GM21786 (cell line): ENCODE measurements at regions not wholly inside any gene's neighbourhood (a gene's known extent, or its start where the extent isn't known, plus 50 kb on each side); places are given as distances from the start of the nearest gene placed in this dataset.

Source experiments
- ATAC-seq: cut with Tn5 transposase; IDR thresholded peaks from one replicate; pipeline ENCODE4 v1.9.1; 2021; ENCODE audit not compliant: unreplicated experiment

DNA sequence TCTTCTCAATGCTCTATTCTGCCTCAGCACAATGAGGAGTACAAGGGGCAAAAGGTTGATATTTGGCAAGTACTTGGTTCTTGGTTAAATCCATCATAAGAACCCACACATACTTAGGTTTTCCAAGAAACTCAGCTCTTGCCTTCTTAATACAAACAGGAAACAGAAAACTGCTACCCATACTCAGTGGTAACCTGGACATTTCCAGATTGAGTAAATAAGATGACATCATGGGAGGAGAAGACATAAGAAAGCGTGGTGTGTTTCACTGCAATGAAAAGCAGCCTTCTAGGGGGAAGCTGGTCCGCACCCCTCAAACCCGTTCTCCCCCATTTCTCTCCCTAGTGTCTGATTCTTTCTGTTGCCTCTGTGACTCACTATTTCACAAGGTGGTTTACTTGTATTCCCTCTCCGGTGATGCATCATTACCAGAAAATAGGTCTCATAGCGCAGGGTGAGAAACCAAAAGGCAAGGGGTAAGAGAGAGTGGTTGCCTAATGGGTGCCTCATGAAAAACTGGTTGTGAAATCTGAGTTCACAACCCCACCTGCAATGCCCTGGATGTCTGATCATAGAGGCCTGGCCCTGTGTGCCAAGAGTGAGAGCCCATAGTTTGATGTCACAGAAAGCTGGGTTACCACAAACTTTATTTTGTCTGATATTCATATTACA is 326.5 kb upstream of the TBX3 start:
- no peak for ATAC-seq

DNA sequence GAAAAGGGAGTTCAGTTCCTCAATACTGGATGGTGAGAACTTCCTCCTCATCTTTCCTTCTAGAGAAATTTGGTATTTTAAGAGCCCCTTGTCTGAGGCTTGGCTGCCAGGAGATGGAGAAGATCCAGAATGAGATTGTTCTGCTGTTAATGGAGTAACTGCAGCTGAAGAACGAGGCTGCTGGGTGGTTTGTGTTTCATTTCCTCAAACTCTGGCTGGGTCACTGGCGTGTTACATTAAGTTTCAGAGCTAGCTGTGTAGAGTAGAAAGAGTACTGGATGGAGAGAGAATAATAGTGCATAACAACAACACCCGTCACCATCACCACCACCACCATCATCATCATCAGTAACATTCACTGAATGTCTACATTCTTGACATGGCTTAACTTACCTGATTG is 325.0 kb upstream of the TBX3 start:
- peak; percentile 50 for ATAC-seq

DNA sequence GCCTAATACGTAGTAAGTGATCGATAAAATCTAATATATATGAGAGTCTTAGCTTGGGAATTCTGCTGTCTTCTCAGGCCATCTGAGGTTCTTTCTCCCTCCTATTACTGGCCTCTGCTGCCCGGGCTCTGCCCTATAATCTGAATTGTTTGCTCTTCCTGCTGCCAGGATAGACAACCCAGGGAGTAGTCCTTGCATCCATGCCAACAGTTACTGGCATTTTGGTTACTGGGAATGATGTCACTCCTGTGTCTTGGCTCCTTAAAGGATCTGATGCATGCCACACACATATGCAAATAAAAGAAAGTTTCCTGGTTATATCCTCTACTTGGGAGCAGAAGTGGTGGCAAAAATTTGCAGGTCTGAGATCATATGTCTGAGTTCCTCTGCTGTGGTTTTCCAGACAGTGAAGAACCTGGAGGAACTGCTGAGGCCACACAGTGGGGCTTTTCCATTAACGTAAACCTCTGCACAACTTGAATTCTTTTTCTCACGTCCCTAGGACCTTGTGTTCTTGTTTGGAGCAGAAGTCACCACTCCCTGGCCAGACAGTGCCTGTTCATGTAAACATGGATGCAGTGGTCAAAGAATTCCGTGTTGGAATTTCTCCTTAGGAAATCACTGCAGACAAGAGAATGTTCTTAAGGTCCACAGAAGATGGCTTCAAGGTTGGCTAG is 320.6 kb upstream of the TBX3 start:
- ATAC-seq = no peak

DNA sequence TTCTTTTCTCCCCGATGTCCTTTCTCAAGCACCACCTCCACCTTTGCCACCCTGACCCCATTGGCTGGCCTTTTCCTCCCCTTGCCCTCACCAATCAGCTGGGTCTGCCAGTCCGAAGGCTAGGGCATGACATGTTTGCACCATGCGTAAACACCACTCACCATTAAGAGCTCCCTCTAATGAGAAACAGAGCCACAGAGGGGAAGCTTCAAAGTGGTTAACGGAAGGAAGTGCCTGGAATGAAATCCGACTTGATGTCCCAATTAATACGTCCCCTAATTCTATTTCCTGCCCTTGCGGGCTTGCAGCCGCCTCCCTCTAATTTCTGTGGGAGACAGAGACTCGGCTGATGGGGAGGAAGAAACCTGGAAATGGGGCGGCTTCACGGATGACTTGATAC is 318.5 kb upstream of the TBX3 start:
- no peak for ATAC-seq

DNA sequence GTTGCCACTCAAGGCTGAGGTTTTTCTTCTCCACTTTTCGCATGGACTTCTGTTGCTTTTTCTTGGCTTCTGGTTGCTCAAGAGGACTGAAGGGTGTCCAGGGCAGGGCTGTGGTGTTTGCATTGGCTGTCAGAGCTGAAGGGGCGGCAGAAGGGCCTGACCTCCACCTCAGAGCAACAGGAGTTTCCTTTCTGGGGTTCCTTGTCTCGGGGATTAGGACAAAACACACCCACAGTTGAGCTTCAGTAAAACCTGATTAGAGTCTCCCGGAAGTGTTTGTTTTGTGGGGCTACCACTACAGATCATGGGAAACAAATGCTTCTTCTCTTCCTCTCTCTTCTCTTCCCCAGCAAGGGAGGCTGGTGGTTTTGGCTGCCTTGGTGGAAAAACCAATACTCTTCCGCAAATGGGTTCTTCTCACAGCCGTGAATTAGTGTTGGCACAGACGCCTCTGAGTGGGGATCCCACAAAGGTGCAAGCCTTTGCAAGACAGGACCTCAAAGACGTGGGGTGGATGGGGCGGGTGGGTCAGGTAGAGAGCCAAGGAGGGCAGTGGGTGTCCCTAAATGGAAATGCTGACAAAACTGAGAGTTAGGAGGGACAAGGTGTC is 317.7 kb upstream of the TBX3 start:
- ATAC-seq = no peak

DNA sequence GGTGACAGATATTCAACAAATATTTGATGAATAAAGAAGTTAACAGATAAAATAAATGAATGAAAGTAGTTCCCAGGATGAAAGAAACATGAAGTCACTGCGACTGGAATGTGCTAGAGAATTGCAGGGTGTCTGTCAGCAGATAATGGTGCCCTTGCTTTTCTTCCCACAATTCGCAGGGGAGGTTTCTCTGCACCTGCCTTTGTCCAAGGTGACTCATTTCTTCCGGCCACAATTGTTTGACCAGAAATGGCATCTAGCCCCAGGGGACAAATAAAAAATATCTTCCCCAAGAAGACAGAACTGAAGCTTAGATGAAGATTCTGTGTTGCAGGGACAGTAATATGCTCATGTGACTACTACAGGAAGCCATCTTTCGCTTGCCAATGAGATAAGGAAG is 316.1 kb upstream of the TBX3 start:
- ATAC-seq = no peak

DNA sequence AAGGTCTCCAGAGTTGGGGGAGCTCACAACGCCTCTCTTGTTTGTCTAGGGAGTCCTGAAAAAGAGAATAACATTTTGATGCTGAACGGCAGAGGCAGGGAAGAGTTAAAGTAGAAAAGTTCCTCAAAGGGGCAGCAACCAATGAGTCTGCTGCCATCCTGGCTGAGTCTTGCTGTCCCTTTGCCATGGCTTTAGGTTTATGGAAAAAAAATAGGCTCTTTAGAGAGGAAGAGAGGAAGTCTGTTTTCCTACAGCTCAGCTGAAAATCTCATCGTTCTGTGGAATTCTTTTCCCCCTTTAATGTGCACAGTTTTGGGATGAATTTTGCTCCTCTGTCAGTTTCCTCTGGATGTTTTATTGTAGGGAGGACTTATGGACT is 314.8 kb upstream of the TBX3 start:
- no peak for ATAC-seq

DNA sequence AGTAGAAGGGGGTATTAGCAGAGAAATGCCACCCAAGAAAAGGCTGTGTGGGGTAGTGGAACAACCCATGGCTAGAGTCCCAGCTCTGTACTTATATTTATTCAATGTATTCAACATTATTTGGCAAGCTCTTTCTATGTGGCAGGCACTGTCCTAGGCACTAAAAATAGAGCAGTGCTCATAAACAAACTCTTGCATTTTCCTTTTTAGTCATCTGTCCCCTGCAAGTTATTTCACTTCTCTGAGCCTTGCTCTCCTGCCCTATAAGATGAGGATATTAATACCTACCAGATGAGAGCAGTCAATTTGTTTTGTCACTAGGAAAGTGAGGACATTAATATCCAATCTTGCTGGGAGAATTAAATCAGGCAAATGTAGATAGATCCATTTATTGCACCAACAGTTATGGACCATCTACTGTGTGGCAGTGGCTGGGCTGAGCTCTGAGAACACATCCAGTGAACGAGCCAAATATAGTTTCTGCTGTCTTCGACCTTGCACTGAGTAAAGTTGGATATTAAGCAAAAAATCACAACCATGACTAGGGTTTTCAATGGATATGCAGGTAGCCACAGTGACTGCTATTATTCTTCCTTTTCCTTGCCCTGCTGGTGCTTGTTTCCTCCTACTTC is 314.3 kb upstream of the TBX3 start:
- no peak for ATAC-seq

DNA sequence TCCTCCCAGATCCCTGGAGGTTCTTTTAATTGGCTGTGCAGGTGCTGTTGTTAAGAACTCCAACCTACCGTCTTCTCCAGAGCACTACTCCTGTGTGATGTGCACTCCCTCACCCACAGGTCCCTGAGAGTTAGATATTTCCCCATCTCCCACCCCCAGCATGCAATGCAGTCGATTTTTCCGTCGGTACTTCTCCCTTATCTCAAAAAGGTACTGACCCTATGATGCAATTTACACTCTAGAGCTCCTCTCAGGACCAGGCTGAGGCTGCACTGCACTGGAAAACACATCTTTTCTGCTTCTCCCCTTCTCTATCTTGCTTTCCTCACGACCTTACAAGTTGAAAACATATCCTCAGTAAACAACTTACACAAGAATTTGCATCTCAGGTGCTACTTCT is 312.4 kb upstream of the TBX3 start:
- ATAC-seq = no peak

DNA sequence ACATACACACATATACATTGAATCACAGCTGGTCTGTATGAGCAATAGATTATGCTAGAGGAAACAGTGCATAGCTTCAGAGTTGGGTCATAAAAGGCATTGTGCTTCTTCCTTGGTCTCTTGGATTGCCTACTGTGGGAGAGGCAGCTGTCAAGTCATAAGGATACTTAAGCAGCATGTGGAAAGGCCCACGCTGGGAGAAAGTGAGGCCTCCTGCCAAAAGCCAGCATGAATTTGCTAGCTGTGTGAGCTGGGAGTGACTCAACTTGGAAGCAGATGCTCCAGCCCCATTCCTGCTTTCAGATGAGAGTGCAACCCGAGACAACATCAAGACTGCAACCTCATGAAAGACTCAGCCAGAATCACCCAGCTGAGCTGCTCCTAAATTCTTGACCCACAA is 311.9 kb upstream of the TBX3 start:
- no peak for ATAC-seq

DNA sequence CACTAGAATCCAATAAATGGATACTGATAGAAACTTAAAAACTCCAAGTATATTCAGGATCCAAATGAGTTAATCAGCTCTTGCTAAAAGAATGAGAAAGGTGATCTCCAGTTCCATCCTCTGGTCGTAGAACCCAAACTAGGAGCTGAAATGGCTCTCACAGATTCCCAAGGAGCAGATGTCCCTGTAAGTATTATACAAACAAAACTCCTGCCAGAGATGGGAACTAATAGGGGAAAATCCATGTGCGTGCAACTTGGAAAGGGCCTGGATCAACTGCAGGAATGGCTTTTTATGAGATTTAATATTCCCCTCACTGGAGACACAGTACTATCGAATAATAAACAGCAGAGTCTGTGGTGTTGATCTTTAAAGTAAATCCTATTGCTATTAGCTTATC is 309.2 kb upstream of the TBX3 start:
- ATAC-seq = no peak

DNA sequence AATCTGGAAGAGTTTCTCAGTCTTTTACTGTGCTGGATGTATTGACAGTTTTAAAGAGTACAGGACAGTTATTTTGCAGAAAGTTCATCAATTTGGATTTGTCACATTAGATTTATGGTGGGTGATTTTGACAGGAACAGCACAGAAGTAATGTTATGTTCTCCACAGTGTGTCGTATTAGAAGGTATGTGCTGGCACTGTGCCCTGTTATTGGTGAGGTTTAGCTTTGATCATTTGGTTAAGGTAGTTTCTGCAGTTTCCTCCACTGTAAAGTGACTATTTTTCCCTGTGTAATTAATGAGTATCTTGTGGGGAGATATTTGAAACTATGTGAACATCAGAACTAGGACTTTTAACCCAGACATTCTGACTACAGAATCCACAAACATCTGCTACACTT is 308.5 kb upstream of the TBX3 start:
- no peak for ATAC-seq

DNA sequence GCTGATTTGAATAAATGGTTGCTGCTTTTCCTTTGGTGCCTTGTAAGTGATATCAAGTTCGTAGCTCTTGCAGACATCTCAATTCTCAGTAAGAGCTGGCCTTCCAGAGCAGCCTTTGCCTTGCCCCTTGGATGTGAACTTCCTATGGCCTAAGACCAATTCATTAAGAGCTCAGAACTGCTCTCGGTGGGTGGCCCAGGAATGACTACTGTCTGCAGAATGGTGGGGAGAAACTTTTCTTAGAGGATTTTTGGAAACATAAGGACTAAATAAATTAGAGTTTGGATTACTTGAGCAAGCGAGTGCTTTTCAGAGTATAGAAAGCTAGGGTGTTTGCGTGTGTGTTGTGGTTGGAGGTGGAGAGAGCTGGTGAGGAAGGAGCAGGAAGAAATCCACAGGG is 306.4 kb upstream of the TBX3 start:
- ATAC-seq = no peak

DNA sequence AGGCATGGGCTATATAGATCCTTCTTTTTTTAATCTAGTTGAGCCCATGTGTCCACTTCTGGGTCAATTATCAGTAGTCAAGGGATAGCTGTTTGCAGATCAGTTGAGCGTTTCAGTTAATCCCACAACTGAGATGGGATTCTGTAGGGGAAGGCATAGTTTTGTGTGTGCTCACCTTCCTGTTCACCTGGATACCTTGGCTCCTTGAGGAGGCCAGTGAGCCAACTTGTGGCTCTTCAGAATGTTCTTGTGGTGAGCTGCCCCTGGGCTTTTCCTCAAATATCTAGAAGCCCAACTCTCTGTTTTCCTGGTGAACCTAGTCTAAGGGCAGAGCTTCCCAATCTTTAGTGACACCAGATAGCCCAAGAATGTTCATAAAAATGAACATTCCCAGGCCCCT is 302.9 kb upstream of the TBX3 start:
- no peak for ATAC-seq

DNA sequence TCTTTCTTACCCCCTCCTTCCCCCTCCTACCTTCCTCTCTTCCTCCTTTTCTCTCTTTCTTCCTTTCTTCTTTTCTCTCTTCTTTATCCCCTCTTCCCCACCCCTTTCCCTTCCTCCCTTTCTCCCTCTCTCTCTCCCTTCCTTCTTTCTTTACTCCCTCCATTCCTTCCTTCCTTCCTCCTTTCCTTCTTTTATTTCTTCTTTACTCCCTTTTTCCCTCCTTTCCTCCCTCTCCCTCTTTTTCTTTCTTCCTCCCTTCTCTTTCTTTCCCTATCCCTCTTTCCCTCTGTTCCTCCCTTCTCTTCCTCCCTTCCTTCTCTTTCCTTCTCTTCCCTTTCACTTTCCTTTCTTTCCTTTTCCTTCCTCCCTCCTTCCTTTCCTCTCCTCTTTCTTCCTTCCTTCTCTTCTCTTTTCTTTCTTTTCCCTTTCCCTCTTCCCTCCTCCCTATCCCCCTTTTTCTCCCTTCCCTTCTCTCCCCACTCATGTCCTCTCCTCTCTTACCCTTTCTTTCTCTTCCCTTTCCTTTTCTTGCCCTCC is 302.3 kb upstream of the TBX3 start:
- no peak for ATAC-seq

DNA sequence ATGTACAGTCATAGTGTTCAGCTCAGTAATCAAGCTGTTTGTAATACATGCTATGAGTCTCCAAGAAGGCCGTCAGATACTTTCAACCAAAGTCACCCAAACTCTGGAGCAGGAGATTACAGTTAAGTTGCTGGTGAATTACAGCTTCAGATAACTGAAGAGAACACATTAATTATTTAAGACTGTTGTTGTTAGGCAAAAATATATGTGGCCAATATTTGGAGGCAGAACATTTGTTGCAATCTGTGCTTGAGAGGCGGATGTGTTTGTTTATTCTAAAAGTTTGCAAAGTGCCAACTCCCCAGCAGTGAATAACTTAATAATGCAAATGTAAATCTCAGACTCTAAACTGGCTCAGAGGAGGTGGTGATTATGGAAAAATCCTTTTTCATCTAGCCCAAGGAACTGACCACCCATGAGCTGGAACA is 300.7 kb upstream of the TBX3 start:
- ATAC-seq = no peak

DNA sequence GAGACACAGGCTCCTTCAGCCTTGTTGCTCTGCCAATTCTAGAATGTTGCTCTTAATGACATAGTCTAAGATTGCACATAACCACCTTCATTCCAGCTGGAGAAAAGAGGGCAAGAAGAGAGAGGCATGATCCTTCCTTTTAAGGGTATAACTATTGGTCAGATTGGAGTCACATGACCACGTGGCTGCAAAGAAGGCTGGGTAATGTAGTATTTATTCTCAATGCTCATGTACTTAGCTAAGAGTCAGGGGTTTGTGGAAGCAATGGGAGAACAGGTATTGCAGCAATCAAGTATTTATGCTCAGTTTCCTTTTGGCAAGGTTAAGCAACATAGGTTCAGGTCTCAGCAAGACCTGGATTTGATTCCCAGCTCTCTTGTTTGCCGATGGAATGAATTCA is 298.8 kb upstream of the TBX3 start:
- ATAC-seq = no peak

DNA sequence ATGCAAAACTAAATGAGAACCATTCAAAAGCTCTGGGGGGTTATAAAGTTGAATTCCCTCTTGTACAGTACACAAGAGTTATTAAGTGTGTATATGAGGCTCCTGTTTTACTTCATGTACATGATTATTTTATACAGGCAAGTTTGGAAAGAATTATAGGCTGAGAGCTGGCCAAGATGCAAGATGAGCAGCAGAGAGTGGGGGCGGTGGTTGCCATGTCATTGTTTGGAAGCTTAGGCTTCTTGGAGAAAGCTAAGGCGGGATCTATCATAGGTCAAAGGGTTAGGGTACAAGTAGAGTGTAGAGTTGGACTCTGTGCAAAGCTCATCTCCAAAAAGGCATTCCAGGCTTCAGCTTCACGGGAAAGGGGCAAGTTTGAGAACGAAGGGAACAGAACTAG is 297.1 kb upstream of the TBX3 start:
- ATAC-seq = no peak

DNA sequence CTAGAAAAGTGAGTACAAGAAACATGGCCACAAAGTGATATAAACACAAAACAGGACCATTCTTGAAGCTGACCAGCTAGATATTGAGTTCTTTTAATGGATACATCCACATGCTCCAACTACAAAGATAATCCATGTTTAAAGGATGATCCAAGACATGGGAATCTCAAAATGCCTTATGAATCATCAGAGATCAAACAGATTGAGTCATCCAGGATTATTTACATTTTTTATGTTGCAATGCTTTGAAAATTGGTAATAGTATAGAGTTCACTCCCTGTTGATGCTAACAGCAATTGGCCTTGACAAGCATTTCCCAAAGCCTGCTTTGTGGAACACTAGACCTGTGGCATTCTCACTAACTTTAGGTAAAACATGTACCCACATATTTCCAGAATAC is 293.0 kb upstream of the TBX3 start:
- no peak for ATAC-seq

DNA sequence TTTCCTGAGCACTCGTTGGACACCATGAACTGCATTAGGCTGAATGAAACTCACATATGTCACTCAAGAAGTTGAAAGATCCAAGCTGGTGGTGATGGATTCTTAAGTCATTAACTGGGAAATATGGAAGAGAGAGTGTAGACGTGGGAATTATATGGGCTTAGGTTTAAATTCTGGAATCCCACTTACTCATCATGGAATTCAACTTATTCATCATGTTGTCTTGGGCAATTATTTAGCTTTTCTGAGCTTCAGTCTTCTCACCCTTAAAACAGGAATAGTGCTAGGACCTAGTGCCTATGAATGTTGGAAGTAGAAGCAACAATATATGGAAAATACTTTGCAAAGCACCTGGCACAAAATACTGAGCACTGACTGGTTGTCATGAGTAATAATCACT is 292.4 kb upstream of the TBX3 start:
- ATAC-seq = no peak

DNA sequence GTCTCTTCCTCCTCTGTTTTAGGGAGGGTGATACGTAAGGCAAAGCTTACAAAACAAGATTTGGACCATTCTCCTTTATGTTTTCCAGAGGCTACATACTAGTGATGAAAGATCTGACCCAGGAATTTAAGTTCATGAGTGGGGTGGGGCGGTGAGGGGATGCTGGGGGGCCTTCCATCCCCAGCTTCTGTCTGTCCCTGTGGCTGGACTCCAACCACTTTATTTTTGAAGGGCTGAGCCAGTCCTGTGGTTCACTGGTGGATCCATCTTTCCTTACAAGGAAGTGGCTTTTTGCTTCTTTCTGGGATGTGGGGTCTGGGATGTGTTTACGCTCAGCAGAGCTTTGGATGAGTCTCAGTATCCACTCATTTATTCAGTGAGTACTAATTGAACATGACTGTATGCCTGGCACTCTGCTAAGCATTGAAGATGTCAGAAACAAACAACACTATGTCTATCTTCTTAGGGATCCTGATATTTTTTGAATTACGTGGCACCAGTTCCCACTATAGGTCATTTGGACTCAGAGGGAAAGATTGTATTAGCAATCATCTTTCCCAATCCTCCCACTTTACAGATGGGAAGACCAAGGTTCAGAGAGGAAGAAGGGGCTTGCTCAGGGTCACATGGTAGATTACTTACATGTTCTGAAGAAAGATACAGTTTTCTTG is 291.8 kb upstream of the TBX3 start:
- ATAC-seq = no peak
